K562 (cell line): ENCODE measurements at regions not wholly inside any gene's neighbourhood (a gene's known extent, or its start where the extent isn't known, plus 50 kb on each side); places are given as distances from the start of the nearest gene placed in this dataset.

Source experiments
- ARID4B ChIP-seq: sonication (generic); formaldehyde crosslinking; IDR thresholded peaks from 2 replicates; pipeline ENCODE4 v1.8.0; 2022; ENCODE audit warnings: mild to moderate bottlenecking, missing genetic modification reagents
- CREB1 ChIP-seq, 2 experiments: sonication (generic) in 1 of 2; formaldehyde crosslinking in 1 of 2; IDR thresholded peaks; 2 replicates each; pipeline versions ENCODE4 v1.6.1 to v1.8.0; 2012 to 2022; ENCODE audit warnings: inconsistent platforms in 1 of 2, mild to moderate bottlenecking in 1 of 2, missing genetic modification reagents in 1 of 2, moderate library complexity in 1 of 2
- CTCF ChIP-seq, 3 experiments: IDR thresholded peaks in 2 of 3; conservative IDR thresholded peaks in 1 of 3; 2 replicates each; pipeline ENCODE4 v1.5.1; 2011 to 2012; ENCODE audit warnings: low read length in 3 of 3, mild to moderate bottlenecking in 3 of 3, control low read depth in 2 of 3, improper control_type of control experiment in 1 of 3, inconsistent platforms in 1 of 3, low read depth in 1 of 3, mixed read lengths in 1 of 3, moderate library complexity in 1 of 3; ENCODE audit not compliant: insufficient read depth in 2 of 3
- ESRRA ChIP-seq: fragments of 450-650 bp; IDR thresholded peaks from 2 replicates; pipeline ENCODE4 v1.6.1; 2014; ENCODE audit warnings: low read depth, mild to moderate bottlenecking, moderate library complexity, borderline replicate concordance
- MCM7 ChIP-seq, 2 experiments: fragments of 450-650 bp; IDR thresholded peaks; 2 replicates each; pipeline ENCODE4 v1.6.1; 2016 to 2018
- NCOA1 ChIP-seq: fragments of 450-650 bp; IDR thresholded peaks from 2 replicates; pipeline ENCODE4 v1.6.1; 2016; ENCODE audit warnings: low read depth
- NFE2L1 ChIP-seq: fragments of 450-650 bp; IDR thresholded peaks from 2 replicates; pipeline ENCODE4 v1.6.1; 2016; ENCODE audit warnings: missing genetic modification characterization, low read depth, mild to moderate bottlenecking, missing compliant biosample characterization, moderate library complexity, borderline replicate concordance
- POLR2A ChIP-seq: fragments of 450-650 bp; conservative IDR thresholded peaks from 2 replicates; pipeline ENCODE4 v1.6.1; 2016
- POLR2AphosphoS2 ChIP-seq: IDR thresholded peaks from 2 replicates; pipeline ENCODE4 v1.6.1; 2012; ENCODE audit warnings: low read length, improper control_type of control experiment
- POLR2AphosphoS5 ChIP-seq: IDR thresholded peaks from 2 replicates; pipeline ENCODE4 v1.6.1; 2011; ENCODE audit warnings: mild to moderate bottlenecking, low read depth, low read length, moderate library complexity; ENCODE audit not compliant: control insufficient read depth, insufficient read depth
- POLR2G ChIP-seq: fragments of 200-400 bp; formaldehyde crosslinking; IDR thresholded peaks from 2 replicates; pipeline ENCODE4 v1.6.1; 2017; ENCODE audit warnings: low read depth, mild to moderate bottlenecking, antibody characterized with exemption, low read length, moderate library complexity
- SMAD4 ChIP-seq: fragments of 250-450 bp; sonication (Bioruptor Pico); conservative IDR thresholded peaks from 2 replicates; pipeline ENCODE4 v1.8.0; 2021; ENCODE audit warnings: inconsistent platforms, mild to moderate bottlenecking, moderate library complexity
- TARDBP ChIP-seq: fragments of 450-650 bp; IDR thresholded peaks from 2 replicates; pipeline ENCODE4 v1.6.1; 2016
- ZSCAN29 ChIP-seq: fragments of 450-650 bp; IDR thresholded peaks from 2 replicates; pipeline ENCODE4 v1.6.1; 2017

GRCh38 chr5:109917966-109918365 is 228.2 kb downstream of the MAN2A1 start:
- TF ChIP-seq CTCF (IDR thresholded peaks at IDR 0.05 in 2 of 3, conservative IDR thresholded peaks at IDR 0.05 in 1 of 3; ENCODE audit: insufficient read depth in 2 of 3, low read depth in 1 of 3, low read length in 3 of 3): no peak
- no peak for TF ChIP-seq ZSCAN29
- no peak for TF ChIP-seq NCOA1
- no peak for TF ChIP-seq MCM7 (IDR thresholded peaks at IDR 0.05)
- no peak for TF ChIP-seq SMAD4 (CRISPR knock-in tag)
- no peak for TF ChIP-seq TARDBP
- no peak for TF ChIP-seq POLR2AphosphoS2
- no peak for TF ChIP-seq CREB1 (IDR thresholded peaks at IDR 0.05)
- no peak for TF ChIP-seq CREB1 (CRISPR knock-in tag; IDR thresholded peaks at IDR 0.05)
- no peak for TF ChIP-seq POLR2AphosphoS5
- no peak for TF ChIP-seq POLR2A
- TF ChIP-seq NFE2L1: no peak
- TF ChIP-seq POLR2G: no peak
- TF ChIP-seq ARID4B: no peak
- TF ChIP-seq ESRRA: no peak
